H9 (cell line): ENCODE measurements at regions not wholly inside any gene's neighbourhood (a gene's known extent, or its start where the extent isn't known, plus 50 kb on each side); places are given as distances from the start of the nearest gene placed in this dataset.
A peak's percentile ranks its signal among the peaks of the same experiment; 100 is the strongest.
"Not testable (repeated sequence)": the region's sequence is repeated elsewhere in the genome, so short reads cannot be mapped to it uniquely, and the experiment has no call there.

ENCODE experiments used
- DNase-seq: peaks from one replicate; pipeline ENCODE4 v3.0.0-alpha.2; 2017
- H2AFZ ChIP-seq: one replicate; pipeline ENCODE4 v1.6.1; 2013; ENCODE audit warnings: mild to moderate bottlenecking, low read length, control low read depth, moderate library complexity
- H2AK5ac ChIP-seq: 2 replicates; pipeline ENCODE4 v1.6.1; 2013; ENCODE audit warnings: low read length, control low read depth, mixed read lengths; ENCODE audit not compliant: insufficient read length
- H2BK120ac ChIP-seq: one replicate; pipeline ENCODE4 v1.6.1; 2013; ENCODE audit warnings: low read depth, mild to moderate bottlenecking, low read length, control low read depth, inconsistent platforms; ENCODE audit not compliant: poor library complexity, severe bottlenecking
- H2BK12ac ChIP-seq: 2 replicates; pipeline ENCODE4 v1.6.1; 2013; ENCODE audit warnings: low read length, control low read depth, mixed read lengths, low read depth; ENCODE audit not compliant: insufficient read length
- H2BK15ac ChIP-seq: 2 replicates; pipeline ENCODE4 v1.6.1; 2013; ENCODE audit warnings: low read depth, low read length, control low read depth
- H2BK20ac ChIP-seq: one replicate; pipeline ENCODE4 v1.6.1; 2013; ENCODE audit warnings: low read depth, mild to moderate bottlenecking, low read length, control low read depth, inconsistent platforms; ENCODE audit not compliant: poor library complexity, severe bottlenecking
- H2BK5ac ChIP-seq: 2 replicates; pipeline ENCODE4 v1.6.1; 2013; ENCODE audit warnings: low read length, control low read depth, mixed read lengths; ENCODE audit not compliant: insufficient read length
- H3K14ac ChIP-seq: 2 replicates; pipeline ENCODE4 v1.6.1; 2013; ENCODE audit warnings: low read length, control low read depth; ENCODE audit not compliant: insufficient read depth
- H3K18ac ChIP-seq: 2 replicates; pipeline ENCODE4 v1.6.1; 2013; ENCODE audit warnings: low read depth, mild to moderate bottlenecking, mixed read lengths, low read length, control low read depth; ENCODE audit not compliant: insufficient read length
- H3K23ac ChIP-seq: 2 replicates; pipeline ENCODE4 v1.6.1; 2013; ENCODE audit warnings: low read length, control low read depth, mixed read lengths, low read depth; ENCODE audit not compliant: insufficient read length
- H3K23me2 ChIP-seq: 2 replicates; pipeline ENCODE4 v1.6.1; 2013; ENCODE audit warnings: low read depth, mild to moderate bottlenecking, mixed read lengths, low read length, control low read depth; ENCODE audit not compliant: insufficient read length, poor library complexity, severe bottlenecking
- H3K27ac ChIP-seq: 2 replicates; pipeline ENCODE4 v1.5.1; 2013; ENCODE audit warnings: low read length, control low read depth, mixed read lengths, low read depth; ENCODE audit not compliant: insufficient read length
- H3K27me3 ChIP-seq: 2 replicates; pipeline ENCODE4 v1.6.1; 2013; ENCODE audit warnings: low read length, control low read depth, inconsistent platforms; ENCODE audit not compliant: insufficient read depth
- H3K4ac ChIP-seq: 2 replicates; pipeline ENCODE4 v1.6.1; 2013; ENCODE audit warnings: low read depth, mild to moderate bottlenecking, control low read depth, inconsistent platforms, low read length, moderate library complexity
- H3K4me1 ChIP-seq: 2 replicates; pipeline ENCODE4 v1.6.1; 2013; ENCODE audit warnings: low read length, control low read depth, inconsistent platforms; ENCODE audit not compliant: insufficient read depth
- H3K4me2 ChIP-seq: 2 replicates; pipeline ENCODE4 v1.6.1; 2013; ENCODE audit warnings: low read length, control low read depth, mixed read lengths; ENCODE audit not compliant: insufficient read length, insufficient read depth
- H3K56ac ChIP-seq: 2 replicates; pipeline ENCODE4 v1.6.1; 2013; ENCODE audit warnings: low read depth, mild to moderate bottlenecking, mixed read lengths, low read length, control low read depth; ENCODE audit not compliant: insufficient read length
- H3K79me1 ChIP-seq: 2 replicates; pipeline ENCODE4 v1.6.1; 2013; ENCODE audit warnings: low read depth, mild to moderate bottlenecking, moderate library complexity, low read length, control low read depth, inconsistent platforms; ENCODE audit not compliant: insufficient read depth, poor library complexity, severe bottlenecking
- H3K79me2 ChIP-seq: 2 replicates; pipeline ENCODE4 v1.6.1; 2013; ENCODE audit warnings: low read length, control low read depth, inconsistent platforms; ENCODE audit not compliant: insufficient read depth
- H3K9ac ChIP-seq: 2 replicates; pipeline ENCODE4 v1.6.1; 2013; ENCODE audit warnings: low read length, control low read depth, mixed read lengths; ENCODE audit not compliant: insufficient read length; ENCODE audit errors: extremely low read depth
- H3K9me3 ChIP-seq: one replicate; pipeline ENCODE4 v1.6.1; 2013; ENCODE audit warnings: low read depth, low read length, inconsistent platforms; ENCODE audit not compliant: control insufficient read depth
- H3T11ph ChIP-seq: one replicate; pipeline ENCODE4 v1.6.1; 2013; ENCODE audit warnings: mild to moderate bottlenecking, low read length, control low read depth, inconsistent platforms
- H4K20me1 ChIP-seq: one replicate; pipeline ENCODE4 v1.6.1; 2013; ENCODE audit not compliant: control insufficient read depth, insufficient read length, insufficient read depth
- H4K5ac ChIP-seq: 2 replicates; pipeline ENCODE4 v1.6.1; 2013; ENCODE audit warnings: low read depth, mild to moderate bottlenecking, mixed read lengths, low read length, control low read depth; ENCODE audit not compliant: insufficient read length
- H4K8ac ChIP-seq: replicated peaks from 2 replicates; pipeline ENCODE4 v1.6.1; 2013; ENCODE audit warnings: low read length, control low read depth, mixed read lengths, low read depth; ENCODE audit not compliant: insufficient read length
- H4K91ac ChIP-seq: 2 replicates; pipeline ENCODE4 v1.6.1; 2013; ENCODE audit warnings: low read depth, mild to moderate bottlenecking, moderate library complexity, mixed read lengths, low read length, control low read depth; ENCODE audit not compliant: insufficient read length
- H3K27ac Mint-ChIP-seq, 3 experiments: 2 replicates in 2 of 3; 3 replicates in 1 of 3; pipeline ENCODE4 v1.8.0; 2020 to 2021; ENCODE audit warnings: mixed read lengths in 3 of 3, mild to moderate bottlenecking in 1 of 3, moderate library complexity in 1 of 3
- H3K27me3 Mint-ChIP-seq: 2 replicates; pipeline ENCODE4 v1.8.0; 2021; ENCODE audit warnings: low read depth, mild to moderate bottlenecking, moderate library complexity, mixed read lengths
- H3K36me3 Mint-ChIP-seq, 3 experiments: 2 replicates in 2 of 3; 3 replicates in 1 of 3; pipeline ENCODE4 v1.8.0; 2020 to 2021; ENCODE audit warnings: low read depth in 3 of 3, mixed read lengths in 3 of 3; ENCODE audit not compliant: insufficient read depth in 1 of 3
- H3K4me1 Mint-ChIP-seq, 2 experiments: 2 replicates each; pipeline ENCODE4 v1.8.0; 2020; ENCODE audit warnings: mixed read lengths in 2 of 2
- H3K4me3 Mint-ChIP-seq, 2 experiments: 2 replicates in 1 of 2; 3 replicates in 1 of 2; pipeline ENCODE4 v1.8.0; 2020 to 2021; ENCODE audit warnings: mild to moderate bottlenecking in 2 of 2, mixed read lengths in 2 of 2, moderate library complexity in 1 of 2
- H3K9me3 Mint-ChIP-seq, 2 experiments: 2 replicates in 1 of 2; 3 replicates in 1 of 2; pipeline ENCODE4 v1.8.0; 2020; ENCODE audit warnings: mild to moderate bottlenecking in 2 of 2, mixed read lengths in 2 of 2, moderate library complexity in 1 of 2
- WGBS: extraction: QIAGEN DNeasy Blood & Tissue Kit; methylation state at CpG from one replicate; pipeline ENCODE4 v1.1.7; 2013; ENCODE audit warnings: missing lambda C conversion rate, low lambda C conversion rate, mixed read lengths; ENCODE audit not compliant: insufficient read length; ENCODE audit errors: extremely low coverage; 5-methylcytosine and 5-hydroxymethylcytosine counted together
- TF ChIP-seq, protein P1 (sequence below): fragments of 200-600 bp; sonication (generic); conservative IDR thresholded peaks from 3 replicates; pipeline ENCODE4 v1.8.0; 2021; ENCODE audit warnings: antibody characterized with exemption, mild to moderate bottlenecking

GRCh38 chr3:168782193-168782592, 686.5 kb upstream of the GOLIM4 start:
- Histone ChIP-seq H4K91ac (no peak overlapping the region), H3K27me3 (no peaks in the 10 kb centered on the region), H4K5ac (no peak overlapping the region), H3K9ac (no peak overlapping the region), H3K23ac (no peak overlapping the region), H3T11ph (no peak overlapping the region), H2AK5ac (no peak overlapping the region), H3K18ac (no peak overlapping the region), H2AFZ (no peak overlapping the region), H3K79me2 (no peaks in the 10 kb centered on the region), H2BK120ac (no peak overlapping the region), H3K9me3 (no peaks in the 10 kb centered on the region), H3K27ac (no peak overlapping the region), H3K56ac (no peak overlapping the region), H3K79me1 (no peaks in the 10 kb centered on the region), H4K20me1 (no peaks in the 10 kb centered on the region), H4K8ac (no peak overlapping the region), H2BK5ac (no peak overlapping the region), H3K23me2 (no peaks in the 10 kb centered on the region), H2BK20ac (no peak overlapping the region), H3K4me2 (no peak overlapping the region), H2BK12ac (no peak overlapping the region), H2BK15ac (no peak overlapping the region), H3K4me1 (no peaks in the 10 kb centered on the region), H3K4ac (no peak overlapping the region), H3K14ac (no peak overlapping the region)
- peaks cover 7 to 52% (median 18%) of the 10 kb centered on the region in 3 experiments for H3K36me3 Mint-ChIP-seq
- peaks cover 9% of the 10 kb centered on the region in 2 experiments for H3K4me1 Mint-ChIP-seq
- peak; percentile 30 for DNase-seq
- H3K9me3 Mint-ChIP-seq: peaks cover 21 to 32% of the 10 kb centered on the region in 2 experiments
- TF ChIP-seq, protein P1, sequence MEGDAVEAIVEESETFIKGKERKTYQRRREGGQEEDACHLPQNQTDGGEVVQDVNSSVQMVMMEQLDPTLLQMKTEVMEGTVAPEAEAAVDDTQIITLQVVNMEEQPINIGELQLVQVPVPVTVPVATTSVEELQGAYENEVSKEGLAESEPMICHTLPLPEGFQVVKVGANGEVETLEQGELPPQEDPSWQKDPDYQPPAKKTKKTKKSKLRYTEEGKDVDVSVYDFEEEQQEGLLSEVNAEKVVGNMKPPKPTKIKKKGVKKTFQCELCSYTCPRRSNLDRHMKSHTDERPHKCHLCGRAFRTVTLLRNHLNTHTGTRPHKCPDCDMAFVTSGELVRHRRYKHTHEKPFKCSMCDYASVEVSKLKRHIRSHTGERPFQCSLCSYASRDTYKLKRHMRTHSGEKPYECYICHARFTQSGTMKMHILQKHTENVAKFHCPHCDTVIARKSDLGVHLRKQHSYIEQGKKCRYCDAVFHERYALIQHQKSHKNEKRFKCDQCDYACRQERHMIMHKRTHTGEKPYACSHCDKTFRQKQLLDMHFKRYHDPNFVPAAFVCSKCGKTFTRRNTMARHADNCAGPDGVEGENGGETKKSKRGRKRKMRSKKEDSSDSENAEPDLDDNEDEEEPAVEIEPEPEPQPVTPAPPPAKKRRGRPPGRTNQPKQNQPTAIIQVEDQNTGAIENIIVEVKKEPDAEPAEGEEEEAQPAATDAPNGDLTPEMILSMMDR: no peak
- peak overlapping the region in 1 of 3 experiments; percentile 56; a peak in 1 of 7 replicates for H3K27ac Mint-ChIP-seq
- WGBS: no CpG with 5 or more reads among the region's 3 CpGs
- H3K27me3 Mint-ChIP-seq: no peaks in the 10 kb centered on the region
- no peak overlapping the region for H3K4me3 Mint-ChIP-seq

- not testable (repeated sequence) for H3K27ac ChIP-seq, H3K27me3 Mint-ChIP-seq, H3K4me1 ChIP-seq, H3K79me1 ChIP-seq, H4K20me1 ChIP-seq, H3K18ac ChIP-seq, H3K79me2 ChIP-seq, H3K56ac ChIP-seq, H3K9me3 ChIP-seq, H4K91ac ChIP-seq, DNase-seq, H2BK12ac ChIP-seq, H3K4ac ChIP-seq, H2BK120ac ChIP-seq, H2AFZ ChIP-seq, H3K4me2 ChIP-seq, H3K27ac Mint-ChIP-seq, H2BK20ac ChIP-seq, H3K4me3 Mint-ChIP-seq, H3T11ph ChIP-seq, H2BK15ac ChIP-seq, H2AK5ac ChIP-seq, H3K14ac ChIP-seq, H3K9ac ChIP-seq, H3K27me3 ChIP-seq, H3K23ac ChIP-seq, H2BK5ac ChIP-seq, H4K8ac ChIP-seq, H4K5ac ChIP-seq, H3K23me2 ChIP-seq
- Mint-ChIP-seq H3K9me3 (peaks cover 30 to 31% of the 10 kb centered on the region in 2 experiments), H3K4me1 (peaks cover 10% of the 10 kb centered on the region in 2 experiments), H3K36me3 (peaks cover 16 to 50% (median 30%) of the 10 kb centered on the region in 3 experiments)
- no CpG with 5 or more reads among the region's 28 CpGs for WGBS
These were observed 684.4 kb upstream of the GOLIM4 start for GRCh38 chr3:168779970-168780645.
